HG02973 (cell line): ENCODE measurements at regions not wholly inside any gene's neighbourhood (a gene's known extent, or its start where the extent isn't known, plus 50 kb on each side); places are given as distances from the start of the nearest gene placed in this dataset.
"Not testable (repeated sequence)": the region's sequence is repeated elsewhere in the genome, so short reads cannot be mapped to it uniquely, and the experiment has no call there.

ENCODE experiments used
- ATAC-seq: cut with Tn5 transposase; IDR thresholded peaks from one replicate; pipeline ENCODE4 v1.9.1; 2021; ENCODE audit warnings: moderate library complexity; ENCODE audit not compliant: unreplicated experiment

- not testable (repeated sequence) for ATAC-seq
Observed at GRCh38 chr6:170213637-170214018, 77.2 kb downstream of the DLL1 start.

GRCh38 chr6:170212956-170213636, 77.8 kb downstream of the DLL1 start:
- ATAC-seq: no peak

- no peak for ATAC-seq
Observed at GRCh38 chr6:170212051-170212756, 78.7 kb downstream of the DLL1 start.

- no peak for ATAC-seq
Observed at GRCh38 chr6:170211404-170212025, 79.4 kb downstream of the DLL1 start.

GRCh38 chr6:170210651-170211403, 80.1 kb downstream of the DLL1 start:
- no peak for ATAC-seq

- no peak for ATAC-seq
Observed at GRCh38 chr6:170210026-170210390, 80.9 kb downstream of the DLL1 start.

GRCh38 chr6:170209354-170210025, 81.4 kb downstream of the DLL1 start:
- ATAC-seq: no peak

- ATAC-seq: no peak
Observed at GRCh38 chr6:170208651-170209353, 82.1 kb downstream of the DLL1 start.

- ATAC-seq: no peak
Observed at GRCh38 chr6:170208182-170208601, 82.7 kb downstream of the DLL1 start.

- no peak for ATAC-seq
Observed at GRCh38 chr6:170207586-170208181, 83.2 kb downstream of the DLL1 start.

GRCh38 chr6:170206851-170207431, 83.9 kb downstream of the DLL1 start:
- ATAC-seq: no peak

- ATAC-seq: no peak
Observed at GRCh38 chr6:170206317-170206621, 84.6 kb downstream of the DLL1 start.

- no peak for ATAC-seq
Observed at GRCh38 chr6:170205534-170206316, 85.2 kb downstream of the DLL1 start.

- no peak for ATAC-seq
Observed at GRCh38 chr6:170205126-170205525, 85.8 kb downstream of the DLL1 start.

- ATAC-seq: no peak
Observed at GRCh38 chr6:170203212-170203611, 87.7 kb downstream of the DLL1 start.

- ATAC-seq: no peak
Observed at GRCh38 chr6:170202416-170203135, 88.3 kb downstream of the DLL1 start.

GRCh38 chr6:170201361-170201760, 89.5 kb downstream of the DLL1 start:
- no peak for ATAC-seq

GRCh38 chr6:170200458-170200891, 90.4 kb downstream of the DLL1 start:
- ATAC-seq: no peak
